Panc1 (cell line): ENCODE measurements at regions not wholly inside any gene's neighbourhood (a gene's known extent, or its start where the extent isn't known, plus 50 kb on each side); places are given as distances from the start of the nearest gene placed in this dataset.

Source experiments
- ATAC-seq: fragments of 200-7000 bp; cut with Tn5 transposase; 2 replicates; pipeline ENCODE4 v1.9.1; 2020; ENCODE audit warnings: mild to moderate bottlenecking, moderate library complexity
- BruUV-seq: library from RNA; stranded (reverse); fragments of 400-500 nt; replicated peaks from 2 replicates; lab custom pipeline; 2021; lab: Mats Ljungman, UMichigan
- CTCF ChIA-PET: fragments of 300-600 bp; sonication (Branson Sonifier 250); formaldehyde crosslinking; loops from one replicate; lab custom pipeline; 2022; ENCODE audit warnings: antibody characterized with exemption; lab: Charles Lee
- POLR2A ChIA-PET: fragments of 300-600 bp; sonication (Branson Sonifier 250); formaldehyde crosslinking; loops from one replicate; lab custom pipeline; 2022; ENCODE audit warnings: antibody characterized with exemption; lab: Charles Lee
- DNase-seq: peaks from one replicate; pipeline ENCODE4 v3.0.0-alpha.2; 2010; ENCODE audit warnings: low read depth, low spot score
- H3K27ac ChIP-seq: 2 replicates; pipeline ENCODE4 v1.5.1; 2011; ENCODE audit warnings: mild to moderate bottlenecking, low read length, inconsistent platforms
- H3K27me3 ChIP-seq: fragments of 200-500 bp; sonication (Bioruptor generic); 2 replicates; pipeline ENCODE4 v1.6.0; 2014; ENCODE audit warnings: low read length, inconsistent platforms; ENCODE audit not compliant: control insufficient read depth, insufficient read depth
- H3K36me3 ChIP-seq: fragments of 200-500 bp; sonication (Bioruptor generic); 2 replicates; pipeline ENCODE4 v1.5.1; 2014; ENCODE audit warnings: inconsistent platforms, mild to moderate bottlenecking, low read length, moderate library complexity; ENCODE audit not compliant: control insufficient read depth, insufficient read depth
- H3K4me1 ChIP-seq: 2 replicates; pipeline ENCODE4 v1.5.1; 2011; ENCODE audit warnings: inconsistent platforms, mild to moderate bottlenecking, low read length, moderate library complexity; ENCODE audit not compliant: control insufficient read depth, insufficient read depth
- H3K4me3 ChIP-seq, 2 experiments: 2 replicates each; pipeline ENCODE4 v1.5.1; 2011 to 2012; ENCODE audit warnings: low read depth in 2 of 2, low read length in 2 of 2, mild to moderate bottlenecking in 2 of 2, inconsistent platforms in 1 of 2, moderate library complexity in 1 of 2
- H3K9me3 ChIP-seq: fragments of 200-500 bp; sonication (Bioruptor generic); 2 replicates; pipeline ENCODE4 v1.5.1; 2014; ENCODE audit warnings: low read depth, mild to moderate bottlenecking, inconsistent platforms, low read length, moderate library complexity; ENCODE audit not compliant: control insufficient read depth, insufficient read depth
- CTCF ChIP-seq: fragments of 450-650 bp; IDR thresholded peaks from 2 replicates; pipeline ENCODE4 v1.5.1; 2017; ENCODE audit warnings: mild to moderate bottlenecking
- POLR2AphosphoS5 ChIP-seq: IDR thresholded peaks from 2 replicates; pipeline ENCODE4 v1.6.1; 2012; ENCODE audit warnings: mild to moderate bottlenecking, low read depth, low read length, moderate library complexity
- REST ChIP-seq, 2 experiments: IDR thresholded peaks; 2 replicates each; pipeline ENCODE4 v1.6.1; 2011 to 2012; ENCODE audit warnings: low read depth in 2 of 2, control low read depth in 1 of 2, low read length in 1 of 2, mild to moderate bottlenecking in 1 of 2, moderate library complexity in 1 of 2; ENCODE audit not compliant: insufficient read depth in 1 of 2
- SIN3A ChIP-seq: IDR thresholded peaks from 2 replicates; pipeline ENCODE4 v1.6.1; 2012; ENCODE audit warnings: low read depth, mild to moderate bottlenecking, low read length, moderate library complexity, borderline replicate concordance; ENCODE audit not compliant: insufficient read depth
- TCF7L2 ChIP-seq: IDR thresholded peaks from 2 replicates; pipeline ENCODE4 v1.6.1; 2011; ENCODE audit warnings: mild to moderate bottlenecking, low read depth, low read length, inconsistent platforms
- in situ Hi-C: cut with HindIII; loops from 2 replicates; pipeline ENCODE4 v1.10.0; 2016; ENCODE audit warnings: low sequenced_read_pairs, low pct_unique_long_range_greater_than_20kb
- intact Hi-C: fragments of 100-400 bp; cut with micrococcal nuclease; formaldehyde crosslinking; loops from one replicate; pipeline ENCODE4 v1.10.0; 2022; ENCODE audit not compliant: unreplicated experiment

DNA sequence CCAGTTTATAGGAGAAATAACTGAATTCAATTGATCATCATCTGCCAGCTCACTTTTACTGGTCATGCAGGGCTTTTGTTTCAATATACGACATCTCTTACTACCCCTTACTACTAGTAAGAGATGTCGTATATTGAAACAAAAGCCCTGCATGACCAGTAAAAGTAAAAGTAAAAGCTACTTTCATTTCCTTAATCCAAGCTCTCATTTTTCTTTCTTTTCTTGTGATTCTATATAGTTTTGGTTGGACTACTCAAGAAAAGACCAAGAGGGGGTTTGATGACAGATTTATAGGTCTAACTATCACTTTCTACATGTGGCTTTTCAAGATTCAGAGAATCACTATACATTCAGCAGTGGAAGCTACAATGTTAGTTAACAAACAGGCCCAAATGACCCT is 1237.3 kb downstream of the ROBO2 start:
- no peak for TF ChIP-seq REST (IDR thresholded peaks at IDR 0.05; ENCODE audit: insufficient read depth in 1 of 2, low read depth in 2 of 2, low read length in 1 of 2)
- no peak for TF ChIP-seq SIN3A
- no peak for TF ChIP-seq CTCF
- no peak for TF ChIP-seq POLR2AphosphoS5
- no peak for TF ChIP-seq TCF7L2
- intact Hi-C loops: no loop called here
- no TSS peak for BruUV-seq
- ChIA-PET POLR2A (no interaction called here), CTCF (interaction anchor here (0.7 kb wide), 1 partner anchor 65 kb away, joined by 3 read pairs; no protein-coding TSS in a partner anchor)
- H3K9me3 ChIP-seq: no peaks in the 10 kb centered on the region
- ATAC-seq (no peak), DNase-seq (no peak)
- no peaks in the 10 kb centered on the region for H3K4me1 ChIP-seq
- no peak overlapping the region for H3K4me3 ChIP-seq
- no peak overlapping the region for H3K27ac ChIP-seq
- in situ Hi-C loops: no loop called here
- no peaks in the 10 kb centered on the region for H3K36me3 ChIP-seq
- no peaks in the 10 kb centered on the region for H3K27me3 ChIP-seq

DNA sequence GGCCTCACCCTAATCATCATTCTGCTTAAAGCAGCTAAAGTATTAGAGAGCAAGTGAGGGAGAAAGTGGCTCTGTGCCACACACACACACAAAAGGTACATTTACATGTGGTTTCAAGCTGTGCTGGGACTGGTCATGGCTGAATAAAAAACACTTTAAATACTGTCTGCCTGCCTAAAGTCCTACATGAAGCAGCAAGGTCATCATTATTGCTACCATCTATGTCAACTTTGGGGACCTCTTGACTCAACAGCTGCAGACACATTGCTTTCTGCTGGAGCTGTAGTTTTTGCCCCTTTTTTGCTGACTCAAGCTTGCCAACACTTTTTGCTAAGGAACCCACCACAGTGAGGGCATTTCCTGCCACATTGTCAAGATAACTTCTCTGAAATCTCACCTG is 1237.9 kb downstream of the ROBO2 start:
- ChIA-PET CTCF (interaction anchor here (0.7 kb wide), 1 partner anchor 65 kb away, joined by 3 read pairs; no protein-coding TSS in a partner anchor), POLR2A (no interaction called here)
- Histone ChIP-seq H3K27me3 (no peaks in the 10 kb centered on the region), H3K27ac (no peak overlapping the region), H3K4me1 (no peaks in the 10 kb centered on the region), H3K36me3 (no peaks in the 10 kb centered on the region), H3K4me3 (no peak overlapping the region), H3K9me3 (no peaks in the 10 kb centered on the region)
- TF ChIP-seq TCF7L2 (no peak), CTCF (no peak), POLR2AphosphoS5 (no peak)
- ATAC-seq (no peak), DNase-seq (no peak)
- in situ Hi-C loops: no loop called here
- no TSS peak for BruUV-seq
- intact Hi-C loops: no loop called here
